ENCODE measurements at regions not wholly inside any gene's neighbourhood (a gene's known extent, or its start where the extent isn't known, plus 50 kb on each side); places are given as distances from the start of the nearest gene placed in this dataset.

GRCh38 chr5:13519131-13519530 is 425.4 kb downstream of the DNAH5 start:
- Histone ChIP-seq H3K9me3 (ENCODE audit: control insufficient read depth, low read depth, low read length) (no peaks in the 10 kb centered on the region), H3K4ac (ENCODE audit: low read depth, low read length) (no peak overlapping the region), H4K20me1 (ENCODE audit: control insufficient read depth, insufficient read depth, insufficient read length) (no peaks in the 10 kb centered on the region), H4K8ac (replicated peaks; ENCODE audit: insufficient read length, low read depth, low read length) (no peak overlapping the region), H3K14ac (ENCODE audit: insufficient read depth, low read length) (no peak overlapping the region), H3T11ph (ENCODE audit: low read length) (no peak overlapping the region), H3K23me2 (ENCODE audit: insufficient read length, low read depth, low read length, poor library complexity, severe bottlenecking) (no peaks in the 10 kb centered on the region), H3K9ac (ENCODE audit: extremely low read depth, insufficient read length, low read length) (no peak overlapping the region), H2AK5ac (ENCODE audit: insufficient read length, low read length) (no peak overlapping the region), H3K23ac (ENCODE audit: insufficient read length, low read depth, low read length) (no peak overlapping the region), H3K79me2 (ENCODE audit: insufficient read depth, low read length) (no peaks in the 10 kb centered on the region), H3K18ac (ENCODE audit: insufficient read length, low read depth, low read length) (no peak overlapping the region), H3K4me2 (ENCODE audit: insufficient read depth, insufficient read length, low read length) (no peak overlapping the region), H2BK120ac (ENCODE audit: low read depth, low read length, poor library complexity, severe bottlenecking) (no peak overlapping the region), H2BK12ac (ENCODE audit: insufficient read length, low read depth, low read length) (no peak overlapping the region), H2BK20ac (ENCODE audit: low read depth, low read length, poor library complexity, severe bottlenecking) (no peak overlapping the region), H4K91ac (ENCODE audit: insufficient read length, low read depth, low read length) (no peak overlapping the region), H2AFZ (ENCODE audit: low read length) (no peak overlapping the region), H2BK5ac (ENCODE audit: insufficient read length, low read length) (no peak overlapping the region), H3K27me3 (ENCODE audit: insufficient read depth, low read length) (no peaks in the 10 kb centered on the region), H3K56ac (ENCODE audit: insufficient read length, low read depth, low read length) (no peak overlapping the region), H2BK15ac (ENCODE audit: low read depth, low read length) (no peak overlapping the region), H3K4me1 (ENCODE audit: insufficient read depth, low read length) (no peaks in the 10 kb centered on the region), H3K27ac (ENCODE audit: insufficient read length, low read depth, low read length) (no peak overlapping the region), H4K5ac (ENCODE audit: insufficient read length, low read depth, low read length) (no peak overlapping the region), H3K79me1 (ENCODE audit: insufficient read depth, low read depth, low read length, poor library complexity, severe bottlenecking) (no peaks in the 10 kb centered on the region)
- Mint-ChIP-seq H3K36me3 (ENCODE audit: insufficient read depth in 1 of 3, low read depth in 3 of 3) (no peaks in the 10 kb centered on the region), H3K27me3 (ENCODE audit: low read depth) (no peaks in the 10 kb centered on the region; the same call in 1 of the 2 replicates), H3K4me3 (no peak overlapping the region), H3K4me1 (peaks cover 5 to 17% of the 10 kb centered on the region in 2 experiments; a peak in 2 of 4 replicates), H3K27ac (no peak overlapping the region), H3K9me3 (no peaks in the 10 kb centered on the region)
- no CpG with 5 or more reads among the region's 1 CpG for WGBS (ENCODE audit: extremely low coverage, insufficient read length, low lambda C conversion rate)
- TF ChIP-seq, protein P1, sequence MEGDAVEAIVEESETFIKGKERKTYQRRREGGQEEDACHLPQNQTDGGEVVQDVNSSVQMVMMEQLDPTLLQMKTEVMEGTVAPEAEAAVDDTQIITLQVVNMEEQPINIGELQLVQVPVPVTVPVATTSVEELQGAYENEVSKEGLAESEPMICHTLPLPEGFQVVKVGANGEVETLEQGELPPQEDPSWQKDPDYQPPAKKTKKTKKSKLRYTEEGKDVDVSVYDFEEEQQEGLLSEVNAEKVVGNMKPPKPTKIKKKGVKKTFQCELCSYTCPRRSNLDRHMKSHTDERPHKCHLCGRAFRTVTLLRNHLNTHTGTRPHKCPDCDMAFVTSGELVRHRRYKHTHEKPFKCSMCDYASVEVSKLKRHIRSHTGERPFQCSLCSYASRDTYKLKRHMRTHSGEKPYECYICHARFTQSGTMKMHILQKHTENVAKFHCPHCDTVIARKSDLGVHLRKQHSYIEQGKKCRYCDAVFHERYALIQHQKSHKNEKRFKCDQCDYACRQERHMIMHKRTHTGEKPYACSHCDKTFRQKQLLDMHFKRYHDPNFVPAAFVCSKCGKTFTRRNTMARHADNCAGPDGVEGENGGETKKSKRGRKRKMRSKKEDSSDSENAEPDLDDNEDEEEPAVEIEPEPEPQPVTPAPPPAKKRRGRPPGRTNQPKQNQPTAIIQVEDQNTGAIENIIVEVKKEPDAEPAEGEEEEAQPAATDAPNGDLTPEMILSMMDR (conservative IDR thresholded peaks at IDR 0.05), result no peak
- DNase-seq, result no peak
